HCT116 (cell line): ENCODE measurements at regions not wholly inside any gene's neighbourhood (a gene's known extent, or its start where the extent isn't known, plus 50 kb on each side); places are given as distances from the start of the nearest gene placed in this dataset.

Source experiments
- EZH2 ChIP-seq: fragments of 200-600 bp; sonication (generic); IDR thresholded peaks from 2 replicates; pipeline ENCODE4 v1.6.1; 2017; ENCODE audit warnings: antibody characterized with exemption, mixed run types
- EZH2phosphoT487 ChIP-seq: fragments of 200-600 bp; IDR thresholded peaks from 2 replicates; pipeline ENCODE4 v1.6.1; 2018; ENCODE audit warnings: antibody characterized with exemption, borderline replicate concordance
- POLR2A ChIP-seq: IDR thresholded peaks from 2 replicates; pipeline ENCODE4 v1.7.0; 2011; ENCODE audit warnings: borderline replicate concordance; ENCODE audit not compliant: insufficient read depth, insufficient read length; ENCODE audit errors: extremely low read depth
- POLR2AphosphoS5 ChIP-seq: IDR thresholded peaks from 2 replicates; pipeline ENCODE4 v1.6.1; 2011; ENCODE audit warnings: mild to moderate bottlenecking, low read depth, low read length, moderate library complexity
- SRF ChIP-seq: IDR thresholded peaks from 2 replicates; pipeline ENCODE4 v1.6.1; 2012; ENCODE audit warnings: low read depth
- TCF7L2 ChIP-seq: IDR thresholded peaks from 2 replicates; pipeline ENCODE4 v1.7.0; 2011; ENCODE audit warnings: borderline replicate concordance, inconsistent platforms; ENCODE audit not compliant: insufficient read depth, insufficient read length; ENCODE audit errors: extremely low read depth
- ZFX ChIP-seq: fragments of 450-650 bp; IDR thresholded peaks from 2 replicates; pipeline ENCODE4 v1.6.1; 2017
- TF ChIP-seq, protein P1 (sequence below), 3 experiments: fragments of 200-600 bp in 1 of 3; sonication (generic) in 1 of 3; IDR thresholded peaks in 2 of 3; conservative IDR thresholded peaks in 1 of 3; 2 replicates each; pipeline ENCODE4 v1.5.1; 2012 to 2017; ENCODE audit warnings: low read depth in 2 of 3, low read length in 2 of 3, antibody characterized with exemption in 1 of 3, borderline replicate concordance in 1 of 3, control low read depth in 1 of 3, mild to moderate bottlenecking in 1 of 3, mixed read lengths in 1 of 3, mixed run types in 1 of 3, moderate library complexity in 1 of 3; ENCODE audit not compliant: insufficient read depth in 1 of 3
- TF ChIP-seq, protein P2 (sequence below): IDR thresholded peaks from 2 replicates; pipeline ENCODE4 v1.6.1; 2012

DNA sequence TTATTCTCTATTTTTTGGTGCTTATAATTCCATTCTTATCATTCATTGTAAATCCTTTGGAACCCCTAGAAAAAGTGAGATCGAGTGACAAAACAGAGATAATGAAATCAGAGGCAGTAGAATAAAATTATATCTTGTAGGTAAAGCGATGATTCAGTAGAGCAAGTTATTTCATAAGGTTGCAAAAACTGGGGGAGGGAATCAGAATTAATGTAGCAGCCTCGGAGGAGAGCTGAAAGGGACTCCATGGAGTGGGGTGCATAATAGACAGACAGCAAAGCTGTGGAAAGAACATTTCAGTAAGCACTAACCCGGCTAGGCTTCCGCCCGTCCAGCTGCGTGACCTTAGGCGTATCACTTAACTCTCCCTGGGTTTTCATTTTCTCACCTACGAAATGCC lies 289.7 kb downstream of the EN1 start:
- TF ChIP-seq, protein P1, sequence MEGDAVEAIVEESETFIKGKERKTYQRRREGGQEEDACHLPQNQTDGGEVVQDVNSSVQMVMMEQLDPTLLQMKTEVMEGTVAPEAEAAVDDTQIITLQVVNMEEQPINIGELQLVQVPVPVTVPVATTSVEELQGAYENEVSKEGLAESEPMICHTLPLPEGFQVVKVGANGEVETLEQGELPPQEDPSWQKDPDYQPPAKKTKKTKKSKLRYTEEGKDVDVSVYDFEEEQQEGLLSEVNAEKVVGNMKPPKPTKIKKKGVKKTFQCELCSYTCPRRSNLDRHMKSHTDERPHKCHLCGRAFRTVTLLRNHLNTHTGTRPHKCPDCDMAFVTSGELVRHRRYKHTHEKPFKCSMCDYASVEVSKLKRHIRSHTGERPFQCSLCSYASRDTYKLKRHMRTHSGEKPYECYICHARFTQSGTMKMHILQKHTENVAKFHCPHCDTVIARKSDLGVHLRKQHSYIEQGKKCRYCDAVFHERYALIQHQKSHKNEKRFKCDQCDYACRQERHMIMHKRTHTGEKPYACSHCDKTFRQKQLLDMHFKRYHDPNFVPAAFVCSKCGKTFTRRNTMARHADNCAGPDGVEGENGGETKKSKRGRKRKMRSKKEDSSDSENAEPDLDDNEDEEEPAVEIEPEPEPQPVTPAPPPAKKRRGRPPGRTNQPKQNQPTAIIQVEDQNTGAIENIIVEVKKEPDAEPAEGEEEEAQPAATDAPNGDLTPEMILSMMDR (IDR thresholded peaks at IDR 0.05 in 2 of 3, conservative IDR thresholded peaks at IDR 0.05 in 1 of 3; ENCODE audit: borderline replicate concordance in 1 of 3, insufficient read depth in 1 of 3, low read depth in 2 of 3, low read length in 2 of 3), result no peak
- TF ChIP-seq POLR2AphosphoS5 (no peak), POLR2A (no peak), SRF (no peak), EZH2 (no peak), TCF7L2 (no peak), EZH2phosphoT487 (no peak), ZFX (no peak)
- TF ChIP-seq, protein P2, sequence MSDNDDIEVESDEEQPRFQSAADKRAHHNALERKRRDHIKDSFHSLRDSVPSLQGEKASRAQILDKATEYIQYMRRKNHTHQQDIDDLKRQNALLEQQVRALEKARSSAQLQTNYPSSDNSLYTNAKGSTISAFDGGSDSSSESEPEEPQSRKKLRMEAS, result no peak
